ENCODE measurements at regions not wholly inside any gene's neighbourhood (a gene's known extent, or its start where the extent isn't known, plus 50 kb on each side); places are given as distances from the start of the nearest gene placed in this dataset.

DNA sequence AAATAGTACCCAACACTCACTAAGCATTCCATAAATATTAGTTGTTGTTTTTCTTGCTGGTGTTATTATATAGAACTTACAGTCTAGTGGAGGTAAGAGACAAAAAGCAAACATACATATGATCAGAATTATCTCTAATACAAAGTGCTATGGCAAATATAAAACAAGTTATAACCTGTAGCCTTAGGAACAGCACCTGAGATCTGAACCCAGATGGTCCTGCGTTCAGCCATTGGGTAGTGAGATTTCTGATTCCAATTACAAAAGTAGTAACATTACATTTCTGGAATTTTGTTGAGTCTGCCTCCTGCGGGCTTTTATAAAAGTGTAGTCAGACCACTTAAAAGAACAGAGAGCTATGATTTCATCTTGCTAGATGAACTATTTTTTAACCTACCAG, 242.9 kb upstream of the ZNF462 start:
- Mint-ChIP-seq H3K4me1 (no peaks in the 10 kb centered on the region), H3K36me3 (ENCODE audit: low read depth) (no peaks in the 10 kb centered on the region), H3K27me3 (no peaks in the 10 kb centered on the region), H3K27ac (no peak overlapping the region), H3K9me3 (no peaks in the 10 kb centered on the region), H3K4me3 (no peak overlapping the region)
- intact Hi-C loops (cut with micrococcal nuclease), result no loop called here
- no peak for DNase-seq

DNA sequence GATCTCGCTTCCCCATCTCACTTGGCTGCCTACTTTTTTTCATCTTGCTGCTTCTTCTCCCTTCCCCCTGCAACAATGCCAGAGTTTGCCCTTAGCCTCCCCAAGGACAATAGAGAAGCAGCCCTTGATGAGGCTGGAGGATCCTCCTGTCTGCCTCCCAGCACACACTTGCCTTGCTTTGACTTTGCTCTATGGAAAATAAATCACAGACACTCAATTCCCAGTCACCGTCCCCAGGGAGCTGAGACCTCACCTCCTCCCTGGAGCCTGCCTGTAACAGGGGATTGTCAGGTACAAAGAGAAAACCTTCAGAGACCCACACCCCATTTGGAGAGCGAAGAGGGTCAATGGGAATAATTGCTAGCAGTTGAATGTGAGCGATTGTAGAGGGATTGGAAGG, 242.1 kb upstream of the ZNF462 start:
- no peak overlapping the region for H3K4me3 Mint-ChIP-seq
- no peak for DNase-seq
- H3K4me1 Mint-ChIP-seq, result no peaks in the 10 kb centered on the region
- no peaks in the 10 kb centered on the region for H3K9me3 Mint-ChIP-seq
- intact Hi-C loops (cut with micrococcal nuclease), result no loop called here
- H3K27ac Mint-ChIP-seq, result no peak overlapping the region
- no peaks in the 10 kb centered on the region for H3K36me3 Mint-ChIP-seq (ENCODE audit: low read depth)
- no peaks in the 10 kb centered on the region for H3K27me3 Mint-ChIP-seq

GRCh38 chr9:106621313-106622163, 241.4 kb upstream of the ZNF462 start:
- Mint-ChIP-seq H3K4me1 (no peaks in the 10 kb centered on the region), H3K27me3 (no peaks in the 10 kb centered on the region), H3K36me3 (ENCODE audit: low read depth) (no peaks in the 10 kb centered on the region), H3K27ac (no peak overlapping the region), H3K4me3 (no peak overlapping the region), H3K9me3 (no peaks in the 10 kb centered on the region)
- intact Hi-C loops (cut with micrococcal nuclease), result no loop called here
- no peak for DNase-seq

DNA sequence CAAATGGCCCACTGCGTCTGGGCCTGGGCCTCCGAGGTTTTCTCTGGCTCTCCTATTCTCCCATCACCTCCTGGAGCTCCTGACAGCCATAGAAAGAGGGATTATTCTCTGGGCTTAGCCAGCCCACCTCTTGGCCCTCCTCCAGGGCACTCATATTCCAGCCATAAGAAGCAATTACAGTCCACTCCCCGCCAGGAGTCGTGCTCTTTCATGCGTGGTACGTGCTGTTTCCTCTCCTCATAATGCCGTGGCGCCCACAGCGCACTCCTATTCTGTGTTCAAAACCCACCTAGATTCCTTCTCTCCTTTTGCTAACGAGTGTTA, 240.8 kb upstream of the ZNF462 start:
- DNase-seq, result no peak
- Mint-ChIP-seq H3K4me3 (no peak overlapping the region), H3K9me3 (no peaks in the 10 kb centered on the region), H3K4me1 (no peaks in the 10 kb centered on the region), H3K27me3 (no peaks in the 10 kb centered on the region), H3K27ac (no peak overlapping the region), H3K36me3 (ENCODE audit: low read depth) (no peaks in the 10 kb centered on the region)
- intact Hi-C loops (cut with micrococcal nuclease), result no loop called here

DNA sequence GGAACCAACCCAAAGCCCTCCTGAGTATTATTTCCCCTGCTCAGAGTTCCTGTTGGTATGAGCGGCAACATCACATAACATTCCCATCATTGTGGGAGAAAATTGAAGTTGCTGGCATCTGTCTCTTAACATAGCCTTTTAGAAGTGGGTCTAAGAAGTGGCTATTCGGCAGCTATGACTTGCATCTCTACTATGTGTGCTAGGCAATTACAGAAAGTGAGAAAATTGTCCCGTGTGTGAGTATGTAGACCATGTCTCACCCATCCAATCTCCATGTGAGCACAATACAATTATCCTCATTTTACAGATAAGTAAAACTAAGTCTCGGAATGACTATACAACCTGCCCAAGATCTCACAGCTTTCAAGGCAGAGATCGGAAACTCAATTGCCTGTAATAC, 239.4 kb upstream of the ZNF462 start:
- Mint-ChIP-seq H3K4me3 (no peak overlapping the region), H3K9me3 (no peaks in the 10 kb centered on the region), H3K27ac (no peak overlapping the region), H3K27me3 (no peaks in the 10 kb centered on the region), H3K4me1 (no peaks in the 10 kb centered on the region), H3K36me3 (ENCODE audit: low read depth) (no peaks in the 10 kb centered on the region)
- intact Hi-C loops (cut with micrococcal nuclease), result no loop called here
- DNase-seq, result no peak

DNA sequence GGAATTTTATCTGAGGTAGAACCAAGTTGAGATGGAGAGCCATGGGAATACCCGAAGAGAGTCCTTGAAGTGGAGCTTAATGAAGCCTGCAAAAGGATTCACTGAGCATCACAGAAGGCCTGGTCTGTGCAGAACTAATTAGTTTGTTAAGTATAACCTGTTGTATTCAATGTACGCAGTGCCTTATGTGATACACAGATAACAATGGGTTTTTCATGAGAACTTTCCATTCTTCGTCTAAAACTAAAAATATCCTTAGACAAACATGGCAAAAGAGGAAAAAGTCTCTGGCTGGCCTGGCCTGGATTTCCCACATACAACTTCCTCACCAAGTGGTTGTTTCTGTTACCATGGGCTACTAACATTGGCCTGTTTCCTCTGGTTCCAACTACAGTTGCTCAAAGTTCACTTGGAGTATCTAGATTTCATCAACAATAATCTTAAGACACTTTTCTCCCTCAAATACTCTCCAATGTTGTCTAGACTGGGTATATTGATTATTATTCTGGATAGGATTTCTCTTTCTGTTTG, 237.6 kb upstream of the ZNF462 start:
- Mint-ChIP-seq H3K27me3 (no peaks in the 10 kb centered on the region), H3K4me1 (no peaks in the 10 kb centered on the region), H3K4me3 (no peak overlapping the region), H3K27ac (no peak overlapping the region), H3K36me3 (ENCODE audit: low read depth) (no peaks in the 10 kb centered on the region), H3K9me3 (no peaks in the 10 kb centered on the region)
- DNase-seq, result no peak
- intact Hi-C loops (cut with micrococcal nuclease), result no loop called here

DNA sequence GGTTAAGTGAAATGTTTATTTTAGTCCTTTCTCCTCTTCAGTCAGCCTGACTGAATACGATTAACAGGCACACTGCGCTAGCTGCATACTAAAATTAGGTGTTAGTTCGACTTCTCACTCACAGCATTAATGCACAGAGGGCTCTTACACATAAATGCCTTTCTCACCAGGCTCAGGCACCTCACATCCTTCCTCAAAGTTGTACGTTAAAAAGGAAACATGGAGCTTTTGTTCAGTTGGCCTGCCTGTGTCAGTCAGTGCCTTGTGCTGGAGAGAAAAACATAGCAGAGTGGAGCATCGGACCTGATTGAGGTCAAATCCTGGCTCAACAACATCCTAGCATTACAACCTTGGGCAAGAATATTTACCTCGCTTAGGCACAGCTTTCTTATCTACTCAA, 236.0 kb upstream of the ZNF462 start:
- no peaks in the 10 kb centered on the region for H3K36me3 Mint-ChIP-seq (ENCODE audit: low read depth)
- H3K27me3 Mint-ChIP-seq, result no peaks in the 10 kb centered on the region
- intact Hi-C loops (cut with micrococcal nuclease), result no loop called here
- no peak overlapping the region for H3K27ac Mint-ChIP-seq
- no peaks in the 10 kb centered on the region for H3K4me1 Mint-ChIP-seq
- H3K4me3 Mint-ChIP-seq, result no peak overlapping the region
- H3K9me3 Mint-ChIP-seq, result peaks cover 3% of the 10 kb centered on the region
- DNase-seq, result no peak

DNA sequence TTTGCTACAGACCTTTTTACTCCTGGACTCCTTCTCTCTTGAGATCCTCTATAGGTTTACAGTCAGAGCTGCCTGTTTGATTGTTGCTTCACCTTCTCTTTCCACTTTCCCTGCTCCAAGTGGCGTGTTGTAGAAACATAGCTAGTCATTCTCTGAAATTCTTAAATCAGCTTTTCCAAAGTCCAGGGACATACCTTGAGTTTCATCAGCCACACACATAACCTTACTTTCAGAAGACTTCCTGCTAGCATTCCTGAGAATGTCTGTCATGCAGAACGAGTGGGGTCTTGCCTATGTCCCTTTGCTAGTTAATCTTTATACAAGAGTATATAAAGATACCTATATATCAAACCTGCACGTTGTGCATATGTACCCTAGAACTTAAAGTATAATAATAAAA, 230.3 kb upstream of the ZNF462 start:
- DNase-seq, result no peak
- intact Hi-C loops (cut with micrococcal nuclease), result no loop called here
- Mint-ChIP-seq H3K4me1 (no peaks in the 10 kb centered on the region), H3K4me3 (no peak overlapping the region), H3K27ac (no peak overlapping the region), H3K36me3 (ENCODE audit: low read depth) (no peaks in the 10 kb centered on the region), H3K9me3 (peaks cover 3% of the 10 kb centered on the region), H3K27me3 (no peaks in the 10 kb centered on the region)

DNA sequence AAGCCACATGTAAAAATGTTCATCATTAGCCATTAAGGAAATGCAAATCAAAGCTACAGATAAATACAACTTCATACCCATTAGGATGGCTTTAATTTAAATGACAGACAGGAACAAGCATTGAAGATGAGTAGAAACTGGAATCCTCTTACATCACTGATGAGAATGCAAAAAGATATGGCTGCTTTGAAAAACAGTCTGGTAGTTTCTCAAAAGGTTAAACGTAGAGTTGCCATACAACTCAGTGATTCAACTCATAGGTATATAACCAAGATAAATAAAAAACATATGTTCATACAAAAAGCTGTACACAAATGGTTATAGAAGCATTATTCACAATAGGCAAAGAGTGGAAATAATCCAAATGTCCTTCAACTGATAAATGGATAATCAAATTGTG, 228.8 kb upstream of the ZNF462 start:
- Mint-ChIP-seq H3K27me3 (no peaks in the 10 kb centered on the region), H3K27ac (no peak overlapping the region), H3K36me3 (ENCODE audit: low read depth) (no peaks in the 10 kb centered on the region), H3K4me1 (no peaks in the 10 kb centered on the region), H3K9me3 (peaks cover 6% of the 10 kb centered on the region), H3K4me3 (no peak overlapping the region)
- intact Hi-C loops (cut with micrococcal nuclease), result no loop called here
- DNase-seq, result no peak

DNA sequence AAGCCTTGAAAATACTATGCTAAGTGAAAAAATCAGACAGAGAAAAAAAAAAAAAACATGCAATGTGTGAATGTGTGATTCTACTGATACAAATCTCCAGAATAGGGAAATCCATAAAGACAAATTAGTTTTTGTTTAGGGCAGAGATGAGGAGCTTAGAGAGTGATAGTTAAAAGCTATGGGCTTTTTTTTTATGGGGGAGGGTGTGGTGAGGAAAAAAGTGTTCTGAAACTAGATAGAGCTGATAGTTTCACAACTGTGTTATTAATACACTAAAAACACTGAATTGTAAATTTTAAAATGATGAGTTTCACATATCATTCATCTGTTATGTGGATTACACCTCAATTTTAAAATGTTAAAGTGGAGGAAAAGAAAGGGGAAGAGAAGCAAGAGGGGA, 228.3 kb upstream of the ZNF462 start:
- no peaks in the 10 kb centered on the region for H3K27me3 Mint-ChIP-seq
- no peak overlapping the region for H3K27ac Mint-ChIP-seq
- no peaks in the 10 kb centered on the region for H3K4me1 Mint-ChIP-seq
- intact Hi-C loops (cut with micrococcal nuclease), result no loop called here
- peaks cover 6% of the 10 kb centered on the region for H3K9me3 Mint-ChIP-seq
- H3K4me3 Mint-ChIP-seq, result no peak overlapping the region
- DNase-seq, result no peak
- H3K36me3 Mint-ChIP-seq (ENCODE audit: low read depth), result no peaks in the 10 kb centered on the region

- intact Hi-C loops (cut with micrococcal nuclease), result no loop called here
- Mint-ChIP-seq H3K27ac (no peak overlapping the region), H3K9me3 (peaks cover 4% of the 10 kb centered on the region), H3K4me3 (no peak overlapping the region), H3K36me3 (ENCODE audit: low read depth) (no peaks in the 10 kb centered on the region), H3K4me1 (no peaks in the 10 kb centered on the region), H3K27me3 (no peaks in the 10 kb centered on the region)
- DNase-seq, result no peak
Measured at GRCh38 chr9:106637486-106637885, 225.5 kb upstream of the ZNF462 start.

GRCh38 chr9:106639873-106640568, 222.9 kb upstream of the ZNF462 start:
- peaks cover 4% of the 10 kb centered on the region for H3K9me3 Mint-ChIP-seq
- H3K27ac Mint-ChIP-seq, result no peak overlapping the region
- H3K27me3 Mint-ChIP-seq, result no peaks in the 10 kb centered on the region
- intact Hi-C loops (cut with micrococcal nuclease), result no loop called here
- no peaks in the 10 kb centered on the region for H3K4me1 Mint-ChIP-seq
- no peak for DNase-seq
- no peak overlapping the region for H3K4me3 Mint-ChIP-seq
- H3K36me3 Mint-ChIP-seq (ENCODE audit: low read depth), result no peaks in the 10 kb centered on the region

GRCh38 chr9:106643211-106643930, 219.6 kb upstream of the ZNF462 start:
- Mint-ChIP-seq H3K4me1 (no peaks in the 10 kb centered on the region), H3K27me3 (no peaks in the 10 kb centered on the region), H3K36me3 (ENCODE audit: low read depth) (no peaks in the 10 kb centered on the region), H3K27ac (no peak overlapping the region), H3K9me3 (peaks cover 4% of the 10 kb centered on the region), H3K4me3 (no peak overlapping the region)
- DNase-seq, result no peak
- intact Hi-C loops (cut with micrococcal nuclease), result no loop called here

- no peaks in the 10 kb centered on the region for H3K36me3 Mint-ChIP-seq (ENCODE audit: low read depth)
Measured at GRCh38 chr9:106644661-106645060, 218.3 kb upstream of the ZNF462 start.

More at GRCh38 chr9:106644661-106645060, 218.3 kb upstream of the ZNF462 start:
- intact Hi-C loops (cut with micrococcal nuclease), result no loop called here
- DNase-seq, result no peak
- no peaks in the 10 kb centered on the region for H3K9me3 Mint-ChIP-seq
- H3K27ac Mint-ChIP-seq, result no peak overlapping the region
- no peaks in the 10 kb centered on the region for H3K4me1 Mint-ChIP-seq
- no peaks in the 10 kb centered on the region for H3K27me3 Mint-ChIP-seq
- H3K4me3 Mint-ChIP-seq, result no peak overlapping the region
